GM18511 (cell line): ENCODE measurements at regions not wholly inside any gene's neighbourhood (a gene's known extent, or its start where the extent isn't known, plus 50 kb on each side); places are given as distances from the start of the nearest gene placed in this dataset.
A peak's percentile ranks its signal among the peaks of the same experiment; 100 is the strongest.

Experiments
- ATAC-seq: cut with Tn5 transposase; IDR thresholded peaks from one replicate; pipeline ENCODE4 v1.9.1; 2021; ENCODE audit warnings: mild to moderate bottlenecking, moderate library complexity; ENCODE audit not compliant: unreplicated experiment

- ATAC-seq = peak; percentile 34
Measured at GRCh38 chr21:34022627-34023335, 50.6 kb upstream of the MRPS6 start.

- ATAC-seq = no peak
Measured at GRCh38 chr21:34021726-34022125, 51.7 kb upstream of the MRPS6 start.

- no peak for ATAC-seq
Measured at GRCh38 chr21:34020983-34021553, 52.3 kb upstream of the MRPS6 start.

GRCh38 chr21:34020005-34020847 lies 53.2 kb upstream of the MRPS6 start:
- peak; percentile 48 for ATAC-seq

DNA sequence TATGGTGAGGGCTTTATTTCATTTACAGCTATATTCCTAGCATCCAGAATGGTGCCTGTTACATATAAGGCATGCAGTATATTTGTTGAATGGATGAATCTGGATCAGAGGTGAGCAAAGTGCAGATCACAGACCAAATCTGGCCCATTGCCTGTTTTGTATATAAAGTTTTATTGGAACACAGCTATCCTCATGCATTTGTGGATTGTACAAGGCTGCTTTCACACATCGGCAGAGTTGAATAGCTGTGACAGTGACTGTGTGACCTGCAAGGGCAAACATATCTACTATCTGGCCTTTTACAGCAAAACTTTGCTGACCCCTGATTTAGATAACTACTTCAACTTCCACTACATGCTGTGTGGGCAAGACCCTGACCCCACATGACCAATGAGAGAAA lies 54.0 kb upstream of the MRPS6 start:
- ATAC-seq = no peak

- ATAC-seq = no peak
Measured at GRCh38 chr21:34018910-34019309, 54.5 kb upstream of the MRPS6 start.

GRCh38 chr21:34018185-34018584 lies 55.2 kb upstream of the MRPS6 start:
- ATAC-seq = no peak

GRCh38 chr21:34017039-34017961 lies 56.1 kb upstream of the MRPS6 start:
- no peak for ATAC-seq

DNA sequence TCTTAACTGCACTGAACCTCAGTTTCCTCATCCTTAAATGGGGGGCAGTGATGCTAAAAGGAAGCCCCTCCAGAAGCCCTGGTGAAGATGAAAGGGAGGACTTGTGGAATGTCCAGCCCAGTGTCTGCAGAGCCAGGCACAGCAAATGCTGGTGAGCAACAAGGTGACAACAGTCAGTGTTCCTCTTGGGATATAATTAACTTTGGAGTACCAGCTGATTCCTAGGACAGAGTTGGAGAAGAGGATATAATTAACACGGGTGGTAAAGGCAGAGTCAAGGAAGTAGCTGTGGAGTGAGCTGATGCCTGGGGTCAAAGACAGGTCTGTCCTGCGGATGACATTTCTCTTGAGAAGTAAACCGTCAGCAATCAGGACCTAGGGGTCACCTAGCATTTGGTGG lies 60.7 kb upstream of the MRPS6 start:
- ATAC-seq = no peak

- ATAC-seq = no peak
Measured at GRCh38 chr21:34011660-34012059, 61.7 kb upstream of the MRPS6 start.

DNA sequence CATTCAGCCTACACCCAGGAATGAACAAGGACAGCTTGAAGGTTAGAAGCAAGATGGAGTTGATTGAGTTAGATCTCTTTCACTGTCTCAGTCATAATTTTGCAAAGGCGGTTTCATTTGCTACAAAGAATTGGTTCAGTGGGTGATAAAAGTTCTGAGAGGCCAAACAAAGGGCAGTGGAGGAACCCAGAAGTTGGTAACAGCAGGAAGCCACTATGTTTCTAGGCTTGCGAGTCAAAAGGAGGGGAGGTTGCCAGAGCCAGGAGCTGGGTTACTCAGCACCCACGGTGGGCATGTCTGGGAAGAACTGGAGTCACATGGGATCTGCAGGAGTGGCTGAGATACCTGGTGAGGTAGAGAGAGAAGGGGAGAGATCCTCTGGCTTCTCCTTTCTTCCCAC lies 64.2 kb upstream of the MRPS6 start:
- ATAC-seq = no peak

- ATAC-seq = no peak
Measured at GRCh38 chr21:34008618-34009017, 64.8 kb upstream of the MRPS6 start.

- no peak for ATAC-seq
Measured at GRCh38 chr21:34006611-34007168, 66.7 kb upstream of the MRPS6 start.

DNA sequence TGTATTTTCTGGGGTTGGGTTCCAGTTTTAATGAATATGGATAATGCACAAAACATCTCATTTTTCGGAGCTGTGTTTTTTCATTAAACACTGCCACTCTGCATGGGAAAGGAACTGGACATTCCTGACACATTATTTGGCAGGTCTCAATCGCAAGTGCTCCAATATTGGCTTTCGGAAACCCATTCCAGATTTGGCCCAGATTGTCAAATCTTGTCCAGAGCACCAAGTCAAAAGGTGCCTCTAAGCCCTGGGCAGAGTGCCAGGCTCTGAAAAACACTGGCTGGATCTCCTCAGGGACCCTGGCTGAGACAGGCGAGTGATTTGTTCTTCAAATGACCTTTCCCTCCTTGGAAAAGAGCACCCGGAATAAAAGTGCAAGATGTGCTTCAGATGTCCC lies 68.4 kb upstream of the MRPS6 start:
- ATAC-seq = no peak

- no peak for ATAC-seq
Measured at GRCh38 chr21:34004013-34004938, 69.1 kb upstream of the MRPS6 start.

DNA sequence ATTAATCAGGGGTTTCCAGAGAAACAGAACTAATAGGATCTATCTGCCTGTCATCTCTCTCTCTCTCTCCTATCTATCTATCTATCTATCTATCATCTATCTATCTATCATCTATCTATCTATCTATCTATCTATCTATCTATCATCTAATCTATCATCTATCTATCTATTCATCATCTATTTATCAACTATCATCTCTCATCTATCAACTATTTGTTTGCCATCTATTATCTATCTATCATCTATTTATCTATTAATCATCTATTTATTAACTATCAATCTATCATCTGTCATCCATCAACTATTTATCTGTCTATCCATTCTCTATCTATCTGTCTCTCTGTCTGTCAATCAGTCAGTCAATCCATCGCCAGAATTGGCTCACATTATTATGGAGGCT lies 70.0 kb upstream of the MRPS6 start:
- ATAC-seq = no peak

GRCh38 chr21:34000375-34000774 lies 73.0 kb upstream of the MRPS6 start:
- no peak for ATAC-seq

- ATAC-seq = no peak
Measured at GRCh38 chr21:33998809-33999208, 74.6 kb upstream of the MRPS6 start.

GRCh38 chr21:33998402-33998801 lies 75.0 kb upstream of the MRPS6 start:
- no peak for ATAC-seq

- ATAC-seq = no peak
Measured at GRCh38 chr21:33997436-33997835, 75.9 kb upstream of the MRPS6 start.
